GM19193 (cell line): ENCODE measurements at regions not wholly inside any gene's neighbourhood (a gene's known extent, or its start where the extent isn't known, plus 50 kb on each side); places are given as distances from the start of the nearest gene placed in this dataset.

Experiments used
- POLR2A ChIP-seq: IDR thresholded peaks from 4 replicates; pipeline ENCODE4 v1.6.1; 2011; ENCODE audit not compliant: insufficient read depth, insufficient read length; ENCODE audit errors: extremely low read depth

DNA sequence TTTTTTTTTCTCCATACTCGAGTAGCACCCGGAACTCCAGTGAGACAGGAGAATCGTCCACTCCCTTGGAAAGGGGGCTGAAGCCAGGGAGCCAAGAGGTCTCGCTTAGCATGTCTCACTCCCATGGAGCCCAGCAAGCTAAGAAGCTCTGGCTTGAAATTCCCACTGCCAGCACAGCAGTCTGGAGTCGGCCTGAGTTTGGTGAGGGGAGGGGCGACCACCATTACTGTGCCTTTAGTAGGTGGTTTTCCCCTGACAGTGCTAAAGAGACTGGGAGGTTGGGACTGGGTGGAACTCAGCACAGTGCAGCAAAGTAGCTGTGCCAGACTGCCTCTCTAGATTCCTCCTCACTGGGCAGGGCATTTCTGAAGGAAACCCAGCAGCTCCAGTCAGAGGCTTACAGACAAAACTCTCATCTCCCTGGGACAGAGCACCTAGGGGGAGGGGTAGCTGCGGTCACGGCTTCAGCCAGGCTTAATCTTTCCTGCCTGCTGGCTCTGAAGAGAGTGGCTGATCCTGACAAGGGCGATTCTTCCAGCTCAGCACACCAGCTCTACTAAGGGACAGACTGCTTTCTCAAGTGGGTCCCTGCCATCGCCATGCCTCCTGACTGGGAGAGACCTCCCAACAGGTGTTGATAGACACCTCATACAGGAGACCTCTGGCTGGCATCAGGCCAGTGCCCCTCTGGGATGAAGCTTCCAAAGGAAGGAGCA, 414.5 kb upstream of the ZNF608 start:
- TF ChIP-seq POLR2A = no peak

DNA sequence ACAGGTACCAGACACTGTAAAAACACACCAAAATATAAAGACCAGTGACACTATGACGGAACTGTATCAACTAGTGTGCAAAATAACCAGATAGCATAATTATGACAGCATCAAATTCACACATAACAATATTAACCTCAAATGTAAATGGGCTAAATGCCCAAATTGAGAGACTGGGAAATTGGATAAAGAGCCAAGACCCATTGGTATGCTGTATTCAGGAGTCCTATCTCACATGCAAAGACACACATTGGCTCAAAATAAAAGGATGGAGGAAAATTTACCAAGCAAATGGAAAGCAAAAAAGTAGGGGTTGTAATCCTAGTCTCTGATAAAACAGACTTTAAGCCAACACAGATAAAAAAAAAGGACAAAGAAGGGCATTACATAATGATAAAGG, 416.3 kb upstream of the ZNF608 start:
- no peak for TF ChIP-seq POLR2A

DNA sequence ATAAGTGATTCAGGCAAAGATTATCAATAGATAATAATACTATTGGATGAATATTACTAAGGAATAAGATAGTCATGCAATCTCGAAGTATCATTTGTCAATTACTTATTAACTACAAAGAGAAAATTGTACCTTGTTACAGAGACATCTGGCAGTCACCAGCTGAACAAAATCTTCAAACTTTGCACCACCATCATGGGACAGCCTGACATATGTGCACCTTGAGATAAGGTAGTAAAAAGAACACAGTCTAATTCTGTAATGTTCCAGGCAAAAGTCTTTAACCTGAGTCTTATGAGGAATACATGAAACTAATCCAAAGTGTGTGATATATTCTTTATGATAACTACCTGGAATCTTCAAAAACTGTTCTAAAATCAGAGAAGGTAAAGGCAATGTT, 423.0 kb upstream of the ZNF608 start:
- no peak for TF ChIP-seq POLR2A

DNA sequence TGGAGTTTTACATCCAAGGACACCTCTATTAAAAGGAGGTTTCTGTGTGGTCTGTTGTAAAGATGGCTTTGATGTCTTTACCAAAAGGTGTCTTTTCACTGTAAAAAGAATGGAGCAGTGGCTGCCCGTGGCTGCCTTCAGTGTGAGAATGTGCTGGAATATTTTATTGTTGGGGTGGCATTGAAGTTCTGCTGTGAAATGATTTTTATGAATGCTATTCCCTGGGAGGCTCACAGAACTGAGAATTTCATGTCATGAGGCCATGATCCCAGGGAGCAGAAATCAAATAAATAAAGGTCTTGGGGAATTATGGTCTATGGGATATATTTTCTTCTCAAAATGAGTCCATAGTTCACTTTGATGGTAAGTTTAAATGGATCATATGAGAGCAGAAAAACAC, 425.2 kb upstream of the ZNF608 start:
- TF ChIP-seq POLR2A = no peak

DNA sequence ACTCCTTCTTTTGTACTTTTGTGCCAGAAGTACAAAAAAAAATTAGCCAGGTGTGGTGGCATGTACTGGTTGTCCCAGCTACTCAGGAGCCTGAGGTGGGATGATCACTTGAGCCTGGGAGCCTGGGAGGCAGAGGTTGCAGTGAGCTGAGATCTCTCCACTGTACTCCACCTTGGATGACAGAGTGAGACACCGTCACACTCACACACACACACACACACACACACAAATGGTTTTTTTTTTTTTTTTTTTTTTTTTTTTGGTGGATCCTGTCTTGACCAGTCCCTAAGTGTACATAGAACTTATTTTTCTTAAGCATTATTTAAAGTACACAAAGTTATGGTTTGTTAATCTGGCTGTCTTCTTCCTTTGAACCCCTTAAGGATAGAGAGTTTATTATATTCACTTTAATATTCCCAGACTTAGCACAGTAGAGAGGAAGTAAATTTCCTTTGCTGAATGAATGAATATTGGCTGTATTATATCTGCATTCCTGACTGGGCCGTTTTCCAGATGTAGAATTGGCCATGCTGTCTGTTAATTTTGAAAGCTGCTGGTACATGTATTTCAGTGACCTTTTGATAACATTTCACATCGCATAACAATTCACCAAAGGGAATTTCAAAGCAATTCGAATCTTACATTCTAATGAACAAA, 429.0 kb upstream of the ZNF608 start:
- TF ChIP-seq POLR2A = no peak

DNA sequence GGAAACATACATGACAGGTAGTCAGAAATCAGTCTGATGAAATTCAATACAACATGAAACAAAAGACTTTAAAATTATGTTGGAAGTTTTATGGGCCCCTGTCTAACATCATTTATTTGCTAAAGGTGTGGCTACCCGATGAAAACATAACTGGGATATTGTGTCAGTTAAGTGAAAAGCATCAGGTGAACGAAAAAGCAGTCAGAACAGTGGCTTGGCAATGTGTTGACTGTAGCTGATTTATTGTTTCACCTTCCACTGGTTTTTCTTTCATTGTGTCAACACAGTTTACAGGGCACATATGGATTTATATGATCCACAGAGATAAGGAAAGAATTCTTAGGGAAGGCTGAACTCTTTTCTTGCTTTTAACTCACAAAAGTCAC, 429.6 kb upstream of the ZNF608 start:
- TF ChIP-seq POLR2A = no peak

DNA sequence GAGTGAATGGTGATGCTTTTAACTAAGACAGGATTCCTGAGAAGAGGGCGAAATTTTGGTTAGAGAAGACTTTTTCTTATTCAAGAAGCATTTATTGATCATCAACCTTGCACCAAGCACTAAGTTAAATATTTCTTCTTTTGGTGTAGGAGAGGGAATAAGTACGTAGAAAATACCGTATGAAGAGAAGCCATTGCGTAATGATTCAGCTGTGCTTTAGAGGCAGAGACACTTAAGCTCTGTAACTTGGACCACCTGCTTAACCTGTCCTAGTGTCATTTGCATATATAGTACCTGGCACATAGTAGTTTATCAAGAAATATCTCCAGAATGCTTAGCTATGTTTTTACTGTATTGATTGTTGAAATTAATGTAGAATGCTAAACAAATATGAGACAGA, 430.9 kb upstream of the ZNF608 start:
- no peak for TF ChIP-seq POLR2A

DNA sequence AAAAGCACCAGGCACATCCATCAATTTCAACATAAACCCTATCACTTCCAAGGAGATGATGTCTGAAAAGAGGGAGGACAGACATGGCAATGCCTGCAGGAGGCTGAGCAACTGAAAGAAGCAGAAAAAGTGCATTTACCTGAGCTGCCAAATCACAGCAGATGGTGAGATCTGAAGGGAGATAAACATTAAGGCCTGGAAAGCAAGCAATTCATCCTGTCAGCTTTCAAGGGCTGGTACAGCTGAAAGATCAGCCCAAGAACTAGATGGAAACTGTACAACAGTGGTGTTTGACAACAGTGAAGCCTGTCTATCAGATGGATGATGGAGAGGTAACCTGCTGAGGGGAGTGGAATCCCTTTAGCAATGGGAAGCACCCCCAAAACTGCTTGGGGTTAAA, 433.2 kb upstream of the ZNF608 start:
- TF ChIP-seq POLR2A = no peak

DNA sequence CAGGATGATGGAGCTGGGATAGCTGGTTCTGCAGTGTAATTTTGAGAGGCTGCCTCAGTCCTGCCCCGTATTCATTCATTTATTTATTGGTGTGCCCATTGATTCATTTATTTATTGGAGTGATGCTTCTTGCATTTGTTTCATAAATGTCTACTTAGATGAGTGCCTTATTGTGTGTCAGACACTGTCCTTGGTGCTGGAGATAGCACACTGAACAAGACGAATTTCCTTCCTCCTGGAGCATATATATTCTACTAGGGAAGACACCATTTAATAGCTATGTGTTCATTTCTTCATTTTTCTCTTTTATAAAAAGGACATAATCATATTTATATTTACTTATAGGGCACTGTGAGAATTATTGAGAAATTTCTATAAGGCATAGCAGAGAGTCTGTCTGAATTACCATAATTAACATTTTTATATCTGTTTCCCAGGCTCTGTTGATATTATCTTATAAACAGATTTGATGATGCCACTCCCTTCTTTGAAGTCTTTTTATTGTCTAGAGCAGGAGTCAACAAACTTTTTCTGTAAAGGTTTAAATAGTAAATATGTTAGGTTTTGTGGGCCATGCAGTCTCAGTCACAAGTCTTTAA, 433.9 kb upstream of the ZNF608 start:
- no peak for TF ChIP-seq POLR2A

DNA sequence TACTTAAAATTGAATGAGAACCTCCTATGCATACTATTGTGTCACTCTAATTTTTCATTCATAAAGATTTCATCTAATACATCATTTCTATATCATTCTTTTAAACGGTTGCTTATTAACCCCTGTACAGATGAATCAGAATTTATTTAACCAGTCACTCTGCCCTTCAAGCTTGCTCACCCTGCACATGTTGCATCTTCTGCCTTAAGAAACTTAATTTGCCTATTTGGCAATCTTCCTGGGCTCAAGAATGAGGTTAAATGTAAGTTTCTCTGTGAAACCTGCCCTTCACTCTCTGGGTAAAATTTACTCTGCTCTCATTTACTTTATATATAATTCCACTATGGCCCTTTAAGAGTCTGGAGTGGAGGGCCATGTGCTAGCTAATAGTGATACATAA, 434.7 kb upstream of the ZNF608 start:
- TF ChIP-seq POLR2A = no peak

DNA sequence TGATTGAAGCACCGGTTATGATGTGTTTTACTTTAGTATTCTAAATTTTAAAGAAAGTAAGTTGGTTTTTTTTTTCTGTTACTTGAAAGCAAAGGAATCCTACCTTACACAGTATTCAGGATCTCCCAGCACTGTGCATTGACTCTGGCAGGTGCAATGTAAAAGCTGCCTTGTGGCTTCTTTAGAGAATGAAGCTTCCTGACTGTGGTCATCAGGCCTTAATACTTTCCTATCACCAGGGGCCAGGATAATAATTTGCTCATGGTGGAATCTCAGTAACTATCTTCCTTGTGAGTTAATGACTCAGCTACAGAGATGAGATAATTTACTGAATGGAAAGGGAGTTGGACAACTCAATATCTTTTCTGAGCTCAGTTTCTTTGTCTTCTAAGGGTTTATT, 435.5 kb upstream of the ZNF608 start:
- no peak for TF ChIP-seq POLR2A

DNA sequence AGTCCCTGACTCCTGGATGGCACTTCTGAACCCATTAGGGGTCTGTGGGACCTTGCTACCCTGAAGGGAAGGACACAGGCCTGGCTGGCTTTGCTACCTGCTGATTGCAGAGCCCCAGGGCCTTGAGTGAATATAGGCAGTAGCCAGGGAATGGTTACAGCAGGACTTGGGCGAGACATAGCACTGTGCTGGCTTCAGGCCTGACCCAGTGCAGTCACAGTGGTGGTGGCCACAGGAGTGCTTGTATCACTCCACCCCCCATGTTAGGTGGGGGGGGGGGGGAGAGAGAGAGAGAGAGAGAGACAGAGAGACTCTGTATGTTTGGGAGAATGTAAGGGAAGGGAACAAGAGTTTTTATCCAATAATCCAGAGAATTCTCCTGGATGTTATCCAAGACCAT, 439.3 kb upstream of the ZNF608 start:
- TF ChIP-seq POLR2A = no peak

DNA sequence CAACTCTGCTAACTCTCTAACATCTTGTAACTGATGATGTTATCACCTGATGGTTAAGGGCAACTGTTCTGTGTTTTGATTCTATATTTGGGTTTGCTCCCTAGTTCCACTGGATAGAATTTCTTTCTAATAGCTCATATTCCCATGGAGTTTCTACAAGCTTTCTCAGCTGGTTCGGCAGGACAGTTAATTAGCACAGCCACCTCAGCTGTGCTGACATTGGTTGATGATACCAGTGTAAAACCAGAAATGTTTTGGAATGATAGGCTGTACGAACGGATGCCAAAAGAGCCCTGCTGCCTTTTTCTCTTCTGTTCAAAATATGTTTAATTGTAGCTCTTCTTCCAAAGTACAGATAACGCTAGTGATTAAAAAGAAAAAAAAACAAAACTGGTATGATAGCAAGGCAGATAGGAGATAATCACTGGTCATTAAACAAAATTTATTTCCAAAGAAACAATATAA, 440.5 kb upstream of the ZNF608 start:
- no peak for TF ChIP-seq POLR2A

DNA sequence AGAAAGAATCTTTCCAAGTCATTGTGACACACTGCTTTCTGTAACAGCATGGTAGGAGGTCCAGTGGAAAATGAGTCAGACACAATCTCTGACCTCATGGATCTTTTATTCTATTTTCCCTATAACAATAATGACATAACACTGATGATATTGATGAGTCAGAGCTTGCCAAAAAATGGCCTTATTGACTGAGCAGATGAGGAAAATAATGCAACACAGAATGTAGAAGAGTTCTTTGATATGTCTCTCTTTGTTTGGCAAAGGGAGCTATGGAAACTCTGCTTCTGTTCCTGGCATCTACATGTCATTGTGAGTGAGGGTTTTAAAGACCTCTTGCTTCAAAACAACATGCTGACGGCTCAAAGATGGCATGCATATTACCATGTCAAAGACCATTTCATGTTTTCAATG, 443.1 kb upstream of the ZNF608 start:
- no peak for TF ChIP-seq POLR2A

DNA sequence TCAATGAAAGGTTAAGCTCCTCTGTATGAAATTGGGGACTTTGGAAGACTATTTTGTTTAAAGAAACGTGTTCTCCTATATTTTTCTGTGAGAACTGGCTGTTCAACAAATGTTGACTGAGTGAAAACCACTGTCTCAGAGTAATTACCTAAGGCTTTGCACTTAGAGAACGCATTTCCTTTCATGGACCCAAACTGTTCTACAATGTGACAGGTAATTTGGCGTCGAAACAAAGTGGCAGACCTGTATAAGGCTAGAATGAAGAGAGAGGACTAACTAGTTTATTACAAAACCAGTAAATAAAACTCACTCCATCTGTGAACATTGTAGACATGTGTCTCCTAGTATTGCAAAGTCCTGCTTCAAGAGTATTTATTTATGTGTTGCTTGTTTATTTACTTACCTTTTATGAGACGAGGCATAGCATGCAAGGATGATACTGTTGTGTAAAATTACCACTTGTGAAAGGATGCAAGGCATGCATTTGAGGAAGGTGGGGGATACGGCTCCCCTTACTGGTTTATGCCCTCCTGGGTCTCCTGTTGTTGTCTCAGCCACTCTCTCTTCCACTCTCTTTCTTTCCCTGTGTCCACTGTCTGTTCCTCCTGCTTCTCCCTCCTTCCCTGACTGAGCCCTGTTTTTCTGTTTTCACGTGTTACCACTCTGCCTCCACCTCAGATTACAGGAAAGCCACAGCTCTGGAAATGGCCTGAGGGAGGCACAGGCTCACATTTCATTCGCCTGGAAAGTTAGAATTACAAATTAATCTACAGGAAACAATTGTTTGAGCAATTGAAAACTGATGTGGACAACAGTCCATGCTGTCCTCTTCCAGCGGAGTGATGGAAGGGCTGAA, 444.0 kb upstream of the ZNF608 start:
- no peak for TF ChIP-seq POLR2A
